ENCODE measurements at regions not wholly inside any gene's neighbourhood (a gene's known extent, or its start where the extent isn't known, plus 50 kb on each side); places are given as distances from the start of the nearest gene placed in this dataset.
"Not testable (repeated sequence)": the region's sequence is repeated elsewhere in the genome, so short reads cannot be mapped to it uniquely, and the experiment has no call there.

DNA sequence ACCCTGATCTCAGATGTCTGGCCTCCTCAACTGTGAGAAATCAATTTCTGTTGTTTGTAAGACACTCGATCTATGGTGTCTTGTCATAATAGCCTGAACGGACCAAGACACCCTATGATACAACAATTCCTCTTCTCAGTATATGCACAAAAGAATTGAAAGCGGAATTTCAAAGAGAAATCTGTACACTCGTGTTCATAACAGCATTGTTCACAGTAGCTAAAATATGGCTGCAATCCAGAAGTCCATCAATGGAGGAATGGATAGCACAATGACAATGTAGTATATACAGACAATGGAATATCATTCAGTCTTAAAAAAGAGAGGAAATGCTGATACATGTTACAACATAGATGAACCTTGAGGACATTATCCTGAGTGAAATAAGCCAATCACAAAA, 354.6 kb downstream of the SFMBT2 start:
- no peak for DNase-seq

DNA sequence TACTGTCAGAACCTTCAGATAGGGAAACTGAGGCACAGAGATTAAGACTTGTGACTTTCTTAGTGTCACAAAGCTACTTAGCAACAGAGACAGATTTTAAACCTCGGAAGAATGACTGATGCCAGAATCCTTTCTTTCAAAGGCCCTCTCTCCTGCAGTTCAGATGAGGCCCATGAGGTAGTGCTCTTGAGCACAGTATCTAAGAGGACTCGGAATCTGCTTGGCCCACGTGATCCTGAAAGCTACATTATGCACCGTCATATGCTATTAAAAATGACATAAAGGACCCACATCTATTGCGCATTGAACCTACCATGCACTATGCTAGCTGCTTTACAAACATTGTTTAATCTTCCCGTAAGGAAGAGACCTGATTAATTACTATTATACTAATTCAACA, 355.9 kb downstream of the SFMBT2 start:
- DNase-seq: no peak

DNA sequence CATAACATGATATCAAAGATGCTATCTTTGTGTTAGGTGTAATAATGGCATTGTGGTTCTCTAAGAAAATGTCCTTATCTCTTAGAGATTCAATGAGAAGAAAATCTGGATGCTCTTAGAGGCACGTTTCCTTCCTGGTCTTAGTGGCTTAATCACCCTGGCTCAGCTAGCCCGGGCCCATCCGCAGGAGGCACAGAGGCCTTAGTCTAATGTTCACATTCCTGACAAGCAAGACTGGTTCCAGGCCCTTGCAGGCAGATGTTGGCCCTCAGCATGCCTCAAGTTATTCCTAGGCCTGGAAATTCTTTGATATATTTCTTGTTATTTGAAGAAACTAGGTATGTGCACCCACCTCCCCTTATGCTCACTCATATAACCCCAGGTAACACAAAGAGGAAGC, 357.6 kb downstream of the SFMBT2 start:
- DNase-seq: no peak

DNA sequence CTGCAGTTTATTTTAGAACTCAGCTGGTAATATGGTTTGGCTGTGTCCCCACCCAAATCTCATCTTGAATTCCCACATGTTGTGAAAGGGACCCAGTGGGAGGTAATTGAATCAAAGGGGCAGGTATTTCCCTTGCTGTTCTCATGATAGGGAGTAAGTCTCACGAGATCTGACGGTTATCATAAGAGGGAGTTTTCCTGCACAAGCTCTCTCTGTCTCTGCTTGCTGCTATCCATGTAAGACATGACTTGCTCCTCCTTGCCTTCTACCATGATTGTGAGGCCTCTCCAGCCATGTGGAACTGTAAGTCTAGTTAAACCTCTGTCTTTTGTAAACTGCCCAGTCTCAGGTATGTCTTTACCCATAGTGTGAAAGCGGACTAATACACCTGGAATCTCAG, 360.8 kb downstream of the SFMBT2 start:
- DNase-seq: not testable (repeated sequence)

DNA sequence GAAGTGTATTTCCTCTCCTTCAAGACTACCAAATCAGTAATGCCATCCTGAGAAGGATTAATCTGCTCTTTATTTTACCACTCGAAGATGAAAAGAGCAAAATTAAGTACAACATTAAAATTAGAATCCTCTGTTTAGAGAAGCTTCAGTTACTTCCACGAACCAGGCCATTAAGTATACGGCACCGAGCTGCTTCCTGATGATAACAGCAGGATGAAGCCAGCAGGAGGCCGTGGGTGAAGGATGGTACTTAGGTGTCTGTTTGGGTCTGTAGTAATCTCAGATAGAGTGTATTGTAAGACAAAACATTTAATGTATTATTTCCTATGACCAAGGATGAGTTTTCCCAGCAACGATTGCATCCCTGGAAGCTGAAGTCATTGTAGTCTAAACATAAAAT, 362.8 kb downstream of the SFMBT2 start:
- no peak for DNase-seq

DNA sequence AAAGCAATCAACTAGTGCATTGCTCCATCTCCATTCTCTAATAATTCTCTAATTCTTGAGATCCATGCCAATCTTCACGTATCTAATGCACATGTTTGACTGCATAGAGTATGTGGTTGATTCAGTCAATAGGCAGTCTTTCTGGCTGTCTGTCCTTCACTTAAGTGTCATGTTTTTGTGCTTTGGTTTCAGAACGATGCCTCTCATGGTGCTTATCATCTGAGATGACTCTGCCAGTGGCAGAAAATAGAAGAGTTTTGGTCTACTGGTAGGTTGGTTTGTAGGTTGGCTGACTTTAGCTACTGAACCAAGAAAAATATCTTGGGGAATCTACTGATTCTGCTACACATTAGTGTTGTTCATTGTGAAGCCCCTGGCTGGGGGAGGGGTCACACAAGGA, 364.2 kb downstream of the SFMBT2 start:
- no peak for DNase-seq

DNA sequence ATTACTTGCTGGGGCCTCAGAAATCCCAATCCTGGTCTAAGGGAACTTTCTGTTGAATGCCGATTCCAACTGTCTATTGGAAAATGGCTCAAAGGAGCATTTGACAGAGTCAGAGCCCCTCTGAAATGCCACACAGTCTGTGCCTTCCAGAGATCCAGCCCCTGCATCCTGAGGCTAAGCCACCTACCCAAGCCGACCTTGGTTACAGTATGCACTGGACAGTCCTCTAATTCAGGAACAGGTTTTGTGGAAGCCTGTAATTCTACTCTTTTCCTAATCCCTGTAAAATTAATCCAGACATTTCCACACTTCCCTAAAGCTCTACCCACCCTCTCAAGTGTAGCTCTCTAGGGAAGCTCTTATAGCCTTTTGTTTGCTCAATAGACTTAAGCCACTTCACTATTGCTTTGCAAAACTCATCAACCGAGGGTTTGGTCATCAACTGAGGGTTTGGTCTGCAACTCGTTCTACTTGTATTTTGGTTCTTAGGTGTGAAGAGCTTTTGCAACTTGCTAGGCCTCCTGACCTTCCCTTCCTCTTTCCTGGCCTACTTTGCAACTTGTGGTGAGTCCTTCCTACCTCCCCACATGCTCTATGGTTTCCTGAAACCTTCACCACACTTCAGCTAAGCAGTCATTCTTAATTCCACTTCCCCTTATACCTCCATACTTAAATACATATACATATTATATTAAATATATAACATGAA, 364.8 kb downstream of the SFMBT2 start:
- no peak for DNase-seq

DNA sequence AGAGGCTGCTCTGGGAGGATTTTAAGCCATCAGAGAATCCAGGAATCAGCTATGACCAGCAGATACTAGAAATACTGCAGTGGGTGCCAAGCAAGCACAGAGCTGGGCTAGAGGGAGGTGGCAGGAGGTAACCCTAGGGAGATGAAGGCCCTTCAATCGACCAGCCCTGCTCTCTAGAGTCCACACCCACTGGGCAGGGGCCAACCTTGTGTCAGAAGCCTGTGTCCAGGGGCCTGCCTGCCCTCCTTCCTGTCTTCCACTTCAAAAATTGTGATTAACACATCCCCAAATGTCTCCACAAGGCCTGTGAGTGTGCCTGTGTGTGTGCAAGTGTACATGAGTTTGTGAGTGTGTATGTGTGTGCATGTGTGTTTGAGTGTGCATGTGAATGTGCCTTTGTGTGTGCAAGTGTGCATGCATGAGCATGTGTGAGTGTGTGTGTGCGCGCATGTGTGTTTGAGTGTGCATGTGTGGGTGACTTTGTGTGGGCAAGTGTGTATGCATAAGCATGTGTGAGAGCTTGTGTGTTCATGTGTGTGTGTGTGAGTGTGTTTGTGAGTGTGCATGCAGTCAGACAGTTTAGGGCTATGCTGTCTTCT, 367.7 kb downstream of the SFMBT2 start:
- DNase-seq: no peak

DNA sequence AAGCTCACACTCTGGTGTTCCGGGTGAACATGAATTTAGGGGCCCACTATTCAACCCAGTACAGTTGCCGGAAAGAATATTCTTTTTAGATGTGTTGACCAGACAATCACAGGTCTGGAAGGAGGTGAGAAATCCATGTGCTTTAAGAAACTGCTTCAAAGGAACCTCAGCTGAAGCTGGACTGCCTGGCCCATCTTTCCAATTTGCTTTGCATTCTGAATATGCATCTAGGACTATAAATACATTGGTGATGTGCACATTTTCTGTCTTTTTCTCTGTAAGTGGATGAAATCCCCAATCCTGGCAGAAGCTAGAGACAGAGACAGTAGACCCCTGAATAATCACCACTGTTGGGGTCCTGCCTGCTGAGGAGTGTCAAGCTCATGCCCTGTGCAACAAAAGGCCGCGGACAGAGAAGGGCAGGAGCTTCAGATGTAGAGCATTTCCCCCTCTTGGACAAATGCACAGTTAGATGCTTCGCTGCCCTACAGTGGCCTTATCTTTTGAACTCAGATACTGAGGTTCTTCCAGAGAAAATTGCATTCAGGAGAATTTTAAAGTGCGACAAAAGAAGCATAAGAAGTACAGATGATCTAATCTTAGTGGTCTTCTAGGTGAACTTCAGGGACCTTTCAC, 368.3 kb downstream of the SFMBT2 start:
- no peak for DNase-seq

DNA sequence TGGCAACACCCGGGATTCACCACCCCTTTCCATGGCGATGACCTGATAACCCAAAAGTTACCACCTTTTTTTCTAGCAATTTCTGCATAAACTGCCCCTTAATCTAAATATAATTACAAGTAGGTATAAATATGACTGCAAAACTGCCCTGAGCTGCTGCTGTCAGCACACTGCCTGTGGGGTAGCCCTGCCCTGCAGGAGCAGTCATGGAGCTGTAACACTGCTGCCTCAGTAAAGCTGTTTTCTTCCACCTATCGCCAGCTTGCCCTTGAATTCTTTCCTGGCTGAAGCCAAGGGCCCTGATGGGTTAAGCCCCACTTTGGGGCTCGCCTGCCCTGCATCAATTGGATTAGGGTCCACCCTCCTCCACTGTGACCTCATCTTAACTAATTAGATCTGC, 368.8 kb downstream of the SFMBT2 start:
- DNase-seq: no peak

DNA sequence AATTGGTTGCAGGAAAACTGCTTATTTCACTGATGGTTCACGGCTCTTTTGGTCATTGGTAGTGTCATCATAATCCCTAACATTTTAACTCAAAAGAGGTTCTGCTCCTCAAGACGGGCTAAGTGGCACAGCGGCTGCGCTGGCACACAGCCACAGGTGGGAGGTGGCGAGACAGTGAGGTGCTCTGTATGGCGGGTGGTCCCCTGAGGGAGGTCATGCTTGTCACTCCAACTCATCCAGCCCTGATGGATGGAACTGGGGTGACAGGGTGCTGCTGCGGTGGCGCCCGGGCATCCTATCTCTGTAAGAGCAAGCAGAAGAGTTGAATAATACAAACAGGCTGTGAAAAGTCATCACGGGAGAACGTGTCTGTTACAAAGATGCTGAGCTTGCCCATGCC, 370.2 kb downstream of the SFMBT2 start:
- DNase-seq: no peak

DNA sequence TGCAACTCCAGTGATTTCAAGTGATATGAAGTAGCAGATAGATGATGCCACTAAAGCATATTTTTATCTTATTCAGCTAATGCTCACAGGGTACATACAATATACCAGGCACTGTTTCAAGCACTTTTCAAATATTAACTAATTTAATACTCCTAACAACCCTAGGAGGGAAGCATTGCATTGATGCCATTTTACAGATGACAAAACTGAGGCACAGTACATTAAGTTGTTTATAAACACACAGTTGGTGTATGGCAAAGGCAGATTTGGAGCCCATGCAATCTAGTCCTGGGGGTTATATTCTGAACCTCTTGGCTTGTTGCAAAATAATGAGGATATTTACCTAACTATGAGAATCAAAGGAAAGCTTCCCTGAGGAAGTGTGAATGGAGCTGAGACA, 371.0 kb downstream of the SFMBT2 start:
- no peak for DNase-seq

DNA sequence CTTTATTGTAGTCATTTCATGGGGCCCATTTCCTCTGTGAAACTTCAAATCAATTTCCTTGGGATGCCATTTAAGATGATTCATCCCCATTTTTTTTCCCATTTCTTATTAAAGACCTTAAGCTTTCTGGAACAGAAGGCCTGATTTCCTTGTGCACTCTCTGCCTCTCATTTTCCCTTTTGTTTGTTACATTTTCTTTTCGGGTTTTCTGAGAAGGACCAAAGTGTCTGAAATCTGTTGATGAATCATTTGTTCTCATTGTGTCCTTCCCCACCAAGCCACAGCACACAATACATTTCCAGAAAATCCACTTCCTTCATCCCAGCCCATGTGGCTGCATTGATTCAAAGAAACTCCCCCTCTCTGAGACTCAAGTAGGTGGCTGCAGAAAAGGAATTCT, 372.4 kb downstream of the SFMBT2 start:
- no peak for DNase-seq

DNA sequence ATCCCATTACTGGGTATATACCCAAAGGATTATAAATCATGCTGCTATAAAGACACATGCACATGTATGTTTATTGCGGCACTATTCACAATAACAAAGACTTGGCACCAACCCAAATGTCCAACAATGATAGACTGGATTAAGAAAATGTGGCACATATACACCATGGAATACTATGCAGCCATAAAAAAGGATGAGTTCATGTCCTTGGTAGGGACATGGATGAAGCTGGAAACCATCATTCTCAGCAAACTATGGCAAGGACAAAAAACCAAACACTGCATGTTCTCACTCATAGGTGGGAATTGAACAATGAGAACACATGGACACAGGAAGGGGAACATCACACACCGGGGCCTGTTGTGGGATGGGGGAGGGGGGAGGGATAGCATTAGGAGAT, 373.4 kb downstream of the SFMBT2 start:
- not testable (repeated sequence) for DNase-seq

DNA sequence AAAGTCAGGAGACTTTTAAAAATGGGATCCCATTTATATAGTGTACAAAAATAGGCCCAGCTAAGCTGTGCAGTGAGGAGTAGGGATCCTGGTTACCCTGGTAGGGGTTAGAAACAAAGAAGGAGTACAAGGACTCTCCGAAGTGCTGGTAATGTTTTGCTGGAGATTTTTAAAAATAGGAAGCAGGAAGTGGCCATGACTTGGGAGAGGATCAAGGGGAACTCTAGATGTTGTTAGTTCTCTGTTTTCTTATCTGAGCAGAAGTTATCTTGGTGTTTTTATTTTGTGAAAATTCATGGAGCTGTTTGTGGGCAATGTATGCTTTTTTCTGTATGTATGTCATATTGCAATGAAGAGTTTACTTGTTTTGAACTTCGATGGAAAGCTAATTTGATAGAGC, 373.9 kb downstream of the SFMBT2 start:
- no peak for DNase-seq

DNA sequence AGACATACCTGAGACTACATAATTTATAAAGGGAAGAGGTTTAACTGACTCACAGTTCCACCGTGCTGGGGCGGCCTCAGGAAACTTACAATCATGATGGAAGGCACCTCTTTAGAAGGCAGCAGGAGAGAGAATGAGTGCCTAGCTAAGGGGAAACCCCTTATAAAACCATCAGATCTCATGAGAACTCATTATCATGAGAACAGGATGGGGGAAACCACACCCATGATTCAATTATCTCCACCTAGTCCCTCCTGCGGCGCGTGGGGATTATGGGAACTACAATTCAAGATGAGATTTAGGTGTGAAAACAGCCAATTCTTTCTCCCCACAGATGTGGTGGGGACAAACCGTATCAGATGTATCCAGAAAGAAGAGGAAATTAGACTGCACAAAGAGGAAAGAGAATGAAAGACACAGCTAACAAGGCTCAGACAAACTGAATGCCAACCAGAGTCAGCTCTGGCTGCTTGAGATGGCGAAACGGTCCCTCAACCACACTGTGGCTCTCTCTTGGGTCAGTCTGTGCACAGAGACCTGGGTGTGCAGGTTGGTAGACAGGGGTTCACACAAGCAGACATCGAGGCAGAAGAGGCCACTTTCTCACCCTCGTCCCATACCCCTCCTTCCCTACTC, 375.6 kb downstream of the SFMBT2 start:
- no peak for DNase-seq

DNA sequence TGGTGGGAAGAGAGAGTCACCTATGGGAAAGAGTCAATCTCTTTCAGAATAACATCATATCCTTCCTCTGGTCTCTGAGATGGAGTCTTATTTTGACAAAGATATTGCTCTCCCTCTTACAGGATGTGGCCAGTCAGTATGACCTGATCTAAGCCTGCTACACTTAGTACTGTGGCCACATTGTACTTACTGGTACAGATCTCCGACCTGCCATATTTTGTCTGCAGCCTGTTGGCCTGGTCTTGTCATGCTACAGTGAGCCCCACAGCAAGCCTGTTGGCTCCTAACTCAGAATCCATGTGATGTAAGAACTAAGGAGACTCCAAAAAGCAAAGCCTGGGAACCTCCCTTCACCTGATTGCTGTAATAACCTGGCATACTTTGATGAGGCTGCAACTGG, 377.8 kb downstream of the SFMBT2 start:
- DNase-seq: no peak

DNA sequence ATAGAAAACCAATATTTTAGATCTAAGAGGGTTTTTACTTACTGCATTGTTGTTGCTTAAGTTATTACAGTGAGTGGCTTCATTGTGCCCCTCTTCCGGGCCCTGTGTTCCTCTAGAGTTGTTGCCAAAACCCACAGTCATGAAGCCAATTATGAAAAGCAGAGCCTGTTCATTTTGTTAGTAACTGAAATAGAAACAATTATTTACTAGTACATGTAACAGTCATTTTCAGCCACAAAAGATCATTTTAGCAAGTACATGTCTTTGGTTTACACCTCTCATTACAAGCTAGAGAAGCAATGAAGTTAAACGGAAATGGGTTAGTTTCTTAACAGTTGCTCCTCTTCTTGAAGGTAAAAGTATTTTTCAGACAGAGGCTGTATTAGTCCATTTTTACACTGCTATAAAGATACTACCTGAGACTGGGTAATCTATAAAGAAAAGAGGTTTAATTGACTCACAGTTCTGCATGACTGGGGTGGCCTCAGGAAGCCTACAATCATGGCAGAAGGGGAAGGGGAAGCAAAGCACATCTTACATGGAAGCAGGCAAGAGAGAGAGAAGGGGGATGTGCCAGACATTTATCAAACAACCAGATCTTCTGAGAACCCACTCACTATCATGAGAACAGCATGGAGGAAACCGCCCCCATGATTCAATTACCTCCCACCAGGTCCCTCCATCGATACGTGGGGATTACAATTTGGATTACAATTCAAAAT, 380.5 kb downstream of the SFMBT2 start:
- DNase-seq: no peak

DNA sequence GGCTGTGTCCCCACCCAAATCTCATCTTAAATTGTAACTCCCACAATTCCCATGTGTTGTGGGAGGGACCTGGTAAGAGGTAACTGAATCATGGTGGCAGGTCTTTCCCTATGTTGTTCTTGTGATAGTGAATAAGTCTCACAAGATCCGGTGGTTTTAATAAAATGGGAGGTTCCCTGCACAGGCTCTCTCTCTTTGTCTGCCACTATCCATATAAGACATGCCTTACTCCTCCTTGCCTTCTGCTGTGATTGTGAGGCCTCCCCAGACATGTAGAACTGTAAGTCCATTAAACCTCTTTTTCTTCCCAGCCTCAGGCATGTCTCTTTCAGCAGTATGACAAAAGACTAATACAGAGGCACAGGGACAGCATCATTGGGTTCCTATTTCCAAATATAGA, 381.2 kb downstream of the SFMBT2 start:
- no peak for DNase-seq

DNA sequence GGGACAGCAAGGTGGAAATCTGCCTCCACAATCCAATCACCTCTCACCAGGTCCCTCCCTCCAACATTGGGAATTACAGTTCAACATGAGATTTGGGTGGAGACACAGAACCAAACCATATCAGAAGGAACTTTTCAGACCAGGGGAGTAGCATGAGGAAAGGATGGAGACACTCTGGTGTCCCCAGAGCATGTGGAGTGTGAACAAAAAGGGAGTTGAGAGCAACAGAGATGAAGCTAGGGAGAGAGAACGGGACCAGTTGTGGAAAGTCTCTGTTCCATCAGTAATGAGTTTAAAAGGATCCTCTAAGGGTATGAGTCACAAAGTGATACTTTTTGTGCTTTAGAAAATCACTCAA, 382.0 kb downstream of the SFMBT2 start:
- DNase-seq: no peak

DNA sequence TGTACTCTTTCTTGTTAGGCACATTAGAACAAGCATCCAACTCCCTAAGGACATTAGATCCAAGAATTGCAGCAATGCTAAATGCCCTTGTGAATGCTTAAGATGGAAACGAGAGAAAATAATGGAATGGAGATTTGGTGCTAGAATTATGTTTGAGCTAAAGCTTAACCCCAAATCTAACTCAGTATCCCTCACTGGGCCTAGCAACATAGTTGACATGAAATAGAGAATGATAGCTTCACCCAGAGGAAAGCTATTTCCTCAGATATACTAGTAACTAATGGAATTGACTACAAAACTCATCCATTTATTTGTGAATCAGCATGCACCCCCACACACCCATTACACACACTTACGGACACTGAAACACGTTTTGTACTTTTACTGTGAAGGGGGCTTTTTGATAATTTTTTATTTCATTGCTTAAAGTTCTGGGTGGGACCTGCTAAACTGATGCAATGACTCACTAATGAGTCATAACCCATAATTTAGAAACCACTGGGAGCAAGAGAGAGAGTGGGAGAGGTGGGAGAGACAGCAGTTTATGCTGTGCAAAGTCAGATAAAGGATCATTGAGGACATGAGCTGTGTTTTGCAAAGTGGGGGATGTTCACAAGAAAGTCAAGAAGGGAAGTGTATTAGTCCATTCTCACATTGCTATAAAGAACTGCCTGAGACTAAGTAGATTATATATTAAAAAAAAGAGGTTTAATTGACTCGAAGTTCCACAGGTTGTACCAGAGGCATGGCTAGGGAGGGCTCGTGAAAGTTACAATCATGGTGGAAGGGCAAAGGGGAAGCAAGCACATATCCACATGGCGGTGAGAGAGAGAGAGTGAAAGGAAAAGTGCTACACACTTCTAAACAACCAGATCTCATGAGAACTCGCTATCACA, 382.7 kb downstream of the SFMBT2 start:
- no peak for DNase-seq

DNA sequence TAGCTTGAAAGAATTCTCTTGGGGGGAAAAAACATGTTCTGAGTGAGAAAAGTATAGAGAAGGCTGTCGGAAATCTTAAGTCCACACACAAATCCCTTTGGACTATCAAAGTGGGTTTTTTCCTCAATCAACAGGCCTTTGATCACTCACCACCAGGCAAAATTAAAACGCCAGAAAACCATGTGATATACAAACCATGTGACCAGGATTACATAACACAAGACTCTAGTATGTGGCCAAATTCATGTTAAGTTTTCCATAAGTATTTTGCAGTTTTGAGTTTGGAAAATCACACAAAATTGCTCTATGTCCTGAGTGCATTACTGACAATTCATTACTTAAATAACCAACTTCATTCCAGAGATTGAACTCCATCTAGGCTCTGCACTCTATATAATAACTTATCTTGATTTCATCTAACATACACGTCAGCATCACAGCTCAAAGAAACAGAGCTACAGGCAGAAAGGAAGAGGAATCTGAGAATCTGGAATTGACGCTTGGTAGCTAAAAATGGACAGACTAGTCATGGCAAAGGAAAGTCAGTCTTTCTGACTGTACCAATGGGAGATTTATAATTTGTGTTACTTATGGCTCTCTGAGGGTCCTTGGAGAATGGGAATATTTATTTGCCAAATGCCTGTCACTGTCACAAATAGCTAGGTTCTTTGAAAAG, 383.5 kb downstream of the SFMBT2 start:
- DNase-seq: no peak

Measured in T1000 (cell line).